GM19351 (cell line): ENCODE measurements at regions not wholly inside any gene's neighbourhood (a gene's known extent, or its start where the extent isn't known, plus 50 kb on each side); places are given as distances from the start of the nearest gene placed in this dataset.

Experiments used
- ATAC-seq: cut with Tn5 transposase; IDR thresholded peaks from one replicate; pipeline ENCODE4 v1.9.1; 2021; ENCODE audit warnings: mild to moderate bottlenecking, moderate library complexity; ENCODE audit not compliant: unreplicated experiment

DNA sequence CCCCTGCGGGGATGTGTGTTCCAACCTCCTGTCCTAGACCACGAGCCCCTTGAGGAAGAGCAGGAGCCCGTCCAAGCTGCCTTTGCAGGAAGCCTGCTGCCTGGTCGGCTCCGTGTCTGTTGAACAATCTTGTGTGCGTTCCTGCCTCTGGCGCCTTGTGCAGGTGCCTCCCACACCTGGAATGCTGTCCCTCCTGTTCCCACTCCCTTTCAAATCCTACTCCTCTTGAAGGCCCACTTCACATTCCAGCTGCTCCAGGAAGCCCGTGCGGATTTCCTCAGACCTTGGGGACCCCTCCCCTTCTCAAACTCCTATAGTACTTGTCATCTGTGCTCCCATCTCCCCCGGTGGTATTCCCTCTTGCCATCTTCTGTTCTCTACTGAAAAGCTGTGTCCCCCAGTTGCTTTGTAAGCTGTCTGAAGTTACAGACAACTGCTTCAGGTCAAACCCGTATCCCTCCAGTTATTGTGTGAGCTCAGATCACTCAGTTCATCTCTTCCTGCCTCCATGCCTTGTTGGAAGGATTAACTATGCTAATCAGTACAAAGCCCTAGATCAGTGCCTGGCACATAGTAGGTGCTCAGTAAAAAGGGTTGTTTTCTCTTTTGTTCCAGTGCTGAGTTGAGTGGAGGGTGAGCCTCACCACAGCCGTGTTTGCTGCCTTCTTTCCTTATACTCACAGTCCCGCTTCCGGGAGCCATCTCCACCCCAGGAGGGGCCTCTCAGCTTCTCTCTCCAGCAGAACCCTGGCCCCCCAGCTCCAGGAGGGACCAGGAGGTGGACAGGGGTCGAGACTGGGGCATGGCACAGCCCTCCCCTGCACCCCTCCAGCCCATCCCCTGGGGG lies 241.8 kb upstream of the CIBAR2 start:
- ATAC-seq, result no peak

DNA sequence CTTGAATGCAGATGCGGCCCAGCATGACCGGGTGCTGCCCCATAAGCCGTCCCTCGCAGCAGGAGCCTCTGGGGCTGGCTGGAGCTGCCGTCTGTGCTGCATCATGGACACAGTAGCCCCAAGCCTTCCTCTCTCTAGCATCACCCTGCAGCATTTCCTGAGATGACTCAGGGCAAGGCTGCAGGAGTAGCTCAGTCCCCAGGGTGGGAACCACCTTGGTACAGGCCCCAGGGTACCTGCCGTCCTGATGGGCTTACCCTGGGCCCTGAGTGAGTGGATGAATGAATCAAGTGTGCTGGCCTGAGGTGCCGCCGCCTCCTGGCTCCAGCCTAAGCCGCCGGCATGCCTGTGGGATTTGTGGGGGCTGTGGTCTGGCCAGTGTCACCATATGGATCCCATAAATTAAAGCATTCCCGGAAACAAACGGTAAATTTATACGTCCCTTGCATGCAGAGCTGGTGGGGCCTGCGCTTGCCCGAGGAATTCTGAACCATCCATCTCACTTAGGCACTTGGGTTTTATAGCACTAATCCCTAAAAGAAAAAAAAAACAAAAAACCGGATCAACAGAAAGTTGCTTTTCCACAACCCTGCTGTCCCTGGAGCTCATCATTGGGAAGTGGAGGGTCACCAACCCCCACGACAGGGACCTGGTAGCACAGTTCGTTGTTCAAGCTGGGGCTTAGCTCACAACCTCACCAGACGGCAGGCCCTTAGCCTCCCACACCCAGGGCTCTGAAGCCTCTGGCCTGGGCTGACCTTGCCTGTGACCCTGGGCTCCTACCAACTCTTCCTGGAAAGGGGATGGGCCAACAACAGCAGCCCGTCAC lies 242.6 kb upstream of the CIBAR2 start:
- ATAC-seq, result no peak

DNA sequence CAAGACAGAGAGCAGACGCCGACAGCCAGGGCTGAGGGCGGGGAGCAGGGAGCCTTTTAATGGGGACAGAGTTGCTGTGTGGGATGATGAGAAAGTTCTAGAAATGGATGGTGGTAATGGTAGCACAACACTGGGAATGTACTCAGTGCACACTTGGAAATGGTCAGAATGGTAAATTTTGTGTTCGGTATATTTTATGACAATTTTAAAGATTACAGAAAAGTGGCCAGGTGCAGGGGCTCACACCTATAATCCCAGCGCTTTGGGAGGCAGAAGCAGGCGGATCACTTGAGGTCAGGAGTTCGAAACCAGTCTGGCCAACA lies 243.2 kb upstream of the CIBAR2 start:
- ATAC-seq, result no peak

DNA sequence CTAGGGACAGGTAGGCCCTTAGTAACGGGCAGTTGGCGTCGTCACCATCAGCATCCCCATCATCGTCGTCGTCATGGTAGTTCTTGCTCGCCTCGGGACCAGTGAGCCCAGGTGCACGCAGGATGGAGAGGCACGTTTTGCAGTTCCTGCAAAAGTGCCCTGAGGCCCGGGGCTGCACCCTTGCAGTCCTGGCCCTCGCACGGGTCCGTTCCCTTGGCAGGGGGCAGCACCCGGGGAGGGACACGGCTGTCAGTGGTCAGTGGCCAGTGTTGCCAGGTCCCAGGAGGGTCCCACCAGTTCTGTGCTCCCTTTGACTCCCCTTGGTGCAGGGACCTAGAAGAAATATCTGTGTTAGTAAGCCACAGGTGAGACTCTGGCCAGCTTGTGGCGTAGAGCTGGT lies 243.9 kb upstream of the CIBAR2 start:
- ATAC-seq, result no peak

DNA sequence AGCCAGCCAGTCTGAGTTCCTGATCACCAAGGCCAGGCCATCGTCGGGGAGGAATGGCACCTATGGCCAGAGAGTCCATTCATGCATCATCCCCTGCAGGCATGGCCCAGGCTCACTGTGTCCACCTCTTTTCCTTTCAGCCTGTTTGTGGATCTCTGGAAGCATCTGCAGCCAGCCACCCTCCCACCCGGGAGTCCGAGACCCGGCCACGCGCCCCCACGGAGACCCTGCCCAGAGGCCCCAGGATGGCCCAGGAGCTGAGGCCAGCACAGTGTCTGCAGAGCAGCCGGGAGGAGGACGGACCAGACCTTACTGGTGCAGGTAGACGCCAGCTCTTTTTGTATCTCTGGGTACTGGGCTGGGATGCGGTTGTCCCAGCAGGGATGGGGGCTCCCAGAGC lies 245.1 kb upstream of the CIBAR2 start:
- no peak for ATAC-seq

DNA sequence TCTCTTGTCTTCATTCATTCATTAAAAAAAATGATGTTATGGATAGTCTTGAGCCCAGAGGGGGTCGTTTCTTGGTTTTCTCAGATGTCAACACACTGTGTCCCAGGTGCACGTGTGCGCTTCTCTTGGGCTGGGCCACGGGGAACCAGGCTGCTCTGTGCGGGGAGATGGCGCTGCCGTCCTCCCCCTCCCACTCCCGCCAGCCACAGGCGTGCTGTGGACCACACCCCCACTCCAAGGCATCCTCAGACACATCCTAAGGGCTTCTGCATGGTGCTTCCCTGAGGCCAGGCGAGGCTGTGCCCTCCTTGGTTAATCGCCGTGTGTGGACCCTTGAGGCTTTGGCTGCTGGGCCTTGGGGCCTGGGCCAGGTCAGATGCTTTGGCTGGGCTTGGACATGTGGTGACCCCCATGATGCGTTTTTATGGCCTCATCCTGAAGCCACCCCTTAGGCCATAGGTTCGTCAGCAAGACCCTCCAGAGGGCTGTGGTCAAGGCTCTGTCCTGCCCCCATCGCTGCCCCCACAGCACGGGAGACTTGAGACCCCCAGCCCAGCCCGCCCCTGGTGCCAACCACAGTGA lies 245.7 kb upstream of the CIBAR2 start:
- ATAC-seq, result no peak

DNA sequence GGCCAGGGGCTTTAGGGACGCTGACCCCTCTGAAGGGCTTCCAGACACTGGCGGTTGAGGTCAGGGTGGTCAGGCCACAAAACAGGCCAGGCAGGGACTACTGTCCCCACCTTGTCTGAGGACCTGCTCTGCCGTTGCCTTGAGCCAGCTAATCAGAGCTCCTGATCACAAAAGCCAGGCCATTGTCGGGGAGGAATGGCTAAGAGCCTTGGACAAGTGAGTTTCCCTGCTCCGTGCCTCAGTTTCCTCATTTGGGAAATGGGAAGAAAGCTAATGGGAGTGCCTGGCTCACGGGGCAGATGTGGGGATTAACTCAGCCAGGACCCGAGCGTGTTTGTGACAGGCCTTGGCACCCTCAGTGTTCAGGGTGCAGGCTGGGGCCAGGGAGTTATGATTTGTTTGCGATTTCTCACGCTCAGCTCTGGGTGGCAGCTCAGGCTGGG lies 246.5 kb upstream of the CIBAR2 start:
- no peak for ATAC-seq

DNA sequence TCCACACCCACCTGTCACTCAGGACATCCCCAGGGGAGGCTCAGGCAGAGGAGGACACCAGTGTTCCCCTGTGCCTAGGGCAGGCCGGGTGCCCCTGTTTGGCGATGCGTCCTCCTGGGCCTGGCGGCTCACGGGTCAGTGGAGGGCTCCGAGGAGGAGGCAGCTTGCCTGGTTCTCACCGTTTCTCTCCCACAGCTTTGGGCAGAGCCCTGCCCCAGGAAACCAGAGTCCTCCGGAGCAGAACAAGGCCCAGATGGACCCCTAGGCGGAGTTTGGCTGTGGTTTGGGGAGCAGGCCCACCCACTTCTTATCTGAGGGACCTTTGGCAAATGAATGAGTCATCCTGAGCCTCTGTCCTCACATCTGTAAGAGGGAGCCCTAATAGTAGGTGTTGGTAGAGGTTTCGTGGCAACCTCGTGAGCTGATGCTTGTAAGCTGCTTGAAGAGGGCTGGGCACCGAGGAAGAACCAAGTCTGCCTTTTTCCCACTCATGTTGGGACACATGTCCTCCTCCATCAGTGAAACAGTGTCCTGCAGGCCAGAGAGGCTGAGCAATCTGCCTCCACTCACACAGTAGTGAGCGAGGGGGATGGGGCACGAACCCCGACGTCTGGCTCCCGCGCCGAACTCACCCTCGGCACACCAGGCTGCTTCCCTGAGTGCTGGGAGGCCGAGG lies 247.0 kb upstream of the CIBAR2 start:
- ATAC-seq, result no peak

DNA sequence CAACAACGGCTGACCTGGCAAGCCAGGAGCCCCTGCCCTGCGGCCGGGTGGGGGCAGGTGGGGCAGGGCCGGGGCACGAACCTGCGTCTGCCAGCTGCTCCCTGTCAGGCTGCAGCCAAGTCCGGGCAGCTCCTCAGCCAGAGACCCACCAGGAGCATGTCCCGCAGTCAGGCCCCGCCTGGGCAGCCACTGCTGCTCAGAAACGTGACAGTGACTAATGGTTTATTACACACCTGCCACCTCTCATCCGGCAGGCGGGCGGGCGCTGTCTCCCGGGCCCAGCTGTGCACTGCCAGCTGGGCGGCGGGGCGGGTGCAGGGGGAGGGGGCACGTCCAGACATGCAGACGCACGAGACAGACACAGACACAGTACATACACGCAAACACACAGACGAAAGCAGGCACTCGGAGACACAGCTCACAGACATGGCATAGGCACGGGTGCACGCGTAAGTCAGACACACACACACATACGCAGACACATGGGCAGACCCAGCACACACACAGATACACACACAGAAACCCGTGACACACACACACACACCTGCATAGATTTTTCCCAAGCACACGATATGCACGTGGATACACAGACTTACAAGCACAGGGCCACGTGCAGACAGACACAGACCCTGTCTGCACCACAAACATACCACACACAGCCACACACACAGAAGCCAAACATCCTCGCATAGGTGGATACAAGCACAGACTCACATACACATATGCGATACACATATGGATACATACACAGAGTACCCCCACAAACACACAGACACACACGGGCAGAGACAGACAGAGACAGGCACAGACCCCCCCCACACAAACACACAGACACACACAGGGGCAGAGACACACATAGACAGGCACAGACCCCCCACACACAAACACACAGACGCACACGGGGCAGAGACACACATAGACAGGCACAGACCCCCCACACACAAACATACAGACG lies 248.3 kb upstream of the CIBAR2 start:
- no peak for ATAC-seq

DNA sequence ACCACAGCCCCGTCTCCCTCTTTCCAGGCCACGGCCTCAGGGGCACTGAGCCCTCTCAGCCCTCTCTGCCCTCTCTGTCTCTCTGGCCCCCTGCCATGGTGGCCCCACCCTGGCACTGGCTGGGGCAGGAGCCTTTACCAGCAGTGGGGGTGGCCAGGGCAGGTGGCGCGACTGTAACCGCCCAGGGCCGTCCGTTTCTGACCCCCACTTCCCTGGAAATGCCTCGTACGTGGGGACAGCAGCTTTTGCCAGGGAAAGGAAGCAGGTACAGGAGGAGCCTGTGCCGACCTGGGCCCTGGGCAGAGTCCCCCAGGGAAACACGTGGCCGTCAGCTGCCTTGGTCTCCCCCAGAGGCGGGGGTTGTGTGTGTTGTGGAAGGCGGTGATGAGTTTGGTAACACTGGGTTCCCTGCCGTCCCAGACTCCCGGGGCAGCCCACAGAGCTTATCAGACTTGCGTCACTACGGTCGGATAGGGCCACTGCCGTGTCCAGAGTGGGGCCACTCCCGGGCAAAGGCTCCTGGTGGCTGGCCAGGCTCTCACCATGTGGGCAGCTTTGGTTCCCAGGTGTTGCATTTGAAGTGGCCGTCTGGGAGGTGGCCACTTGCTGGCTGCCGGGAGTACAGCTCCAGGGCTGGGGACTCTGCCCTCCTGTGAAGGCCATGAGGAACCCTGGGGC lies 249.3 kb upstream of the CIBAR2 start:
- no peak for ATAC-seq

DNA sequence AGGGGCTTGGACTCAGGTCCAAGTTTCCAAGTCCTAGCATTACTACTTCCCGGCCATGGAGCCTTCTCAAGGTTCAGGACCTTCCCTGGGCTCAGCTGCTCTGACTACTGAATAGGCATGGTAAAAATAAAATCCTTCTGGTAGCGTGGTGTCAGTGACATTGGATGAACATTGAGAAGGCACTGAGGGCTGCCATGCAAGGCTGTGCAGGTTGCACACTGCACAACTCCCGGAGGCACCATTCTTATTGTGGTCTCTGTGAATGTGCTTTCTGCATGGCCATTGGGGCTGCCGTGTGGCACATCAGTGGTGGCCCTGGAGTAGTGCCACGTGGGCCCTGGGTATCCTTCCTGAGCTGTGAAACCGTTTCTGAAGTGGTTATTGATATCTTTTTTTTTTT lies 250.2 kb upstream of the CIBAR2 start:
- ATAC-seq, result no peak

DNA sequence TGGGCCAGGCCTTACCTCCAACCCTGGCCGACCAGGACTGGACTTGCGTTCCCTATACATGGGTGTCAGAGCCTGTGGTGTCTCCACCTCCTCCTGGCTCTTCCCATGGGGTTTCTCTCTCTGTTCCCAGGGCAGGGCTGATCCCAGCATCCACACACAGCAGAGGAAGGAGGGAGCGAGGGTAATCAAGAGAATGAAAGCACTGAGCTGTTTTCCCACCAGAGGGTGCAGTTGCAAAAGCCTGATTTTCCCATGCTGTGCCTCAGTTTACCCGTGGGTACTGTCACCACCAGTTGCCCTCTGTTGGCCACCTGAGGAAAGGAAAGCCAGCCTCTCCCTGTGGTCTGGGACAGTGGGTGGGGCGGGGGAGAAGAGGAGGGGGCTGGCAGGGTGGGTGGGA lies 249.7 kb upstream of the GSE1 start:
- ATAC-seq, result no peak

DNA sequence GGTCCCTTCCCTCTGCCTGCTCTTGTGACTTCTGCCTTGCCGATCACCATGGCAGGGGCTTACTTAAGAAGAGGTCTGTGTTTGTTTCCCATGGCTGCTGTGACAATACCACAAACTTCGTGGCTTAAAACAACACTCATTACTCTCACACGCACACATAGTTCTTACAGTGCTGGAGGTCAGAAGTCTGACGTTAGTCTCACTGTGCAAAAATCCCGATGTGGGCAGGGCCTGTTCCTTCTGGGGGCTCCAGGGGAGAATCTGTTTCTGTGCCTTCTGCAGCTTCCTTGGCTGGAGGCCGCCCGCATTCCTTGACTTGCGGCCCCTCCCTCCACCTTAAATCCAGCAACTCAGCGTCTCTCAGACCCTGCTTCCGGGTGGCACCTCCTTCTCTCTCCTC lies 249.2 kb upstream of the GSE1 start:
- ATAC-seq, result no peak

DNA sequence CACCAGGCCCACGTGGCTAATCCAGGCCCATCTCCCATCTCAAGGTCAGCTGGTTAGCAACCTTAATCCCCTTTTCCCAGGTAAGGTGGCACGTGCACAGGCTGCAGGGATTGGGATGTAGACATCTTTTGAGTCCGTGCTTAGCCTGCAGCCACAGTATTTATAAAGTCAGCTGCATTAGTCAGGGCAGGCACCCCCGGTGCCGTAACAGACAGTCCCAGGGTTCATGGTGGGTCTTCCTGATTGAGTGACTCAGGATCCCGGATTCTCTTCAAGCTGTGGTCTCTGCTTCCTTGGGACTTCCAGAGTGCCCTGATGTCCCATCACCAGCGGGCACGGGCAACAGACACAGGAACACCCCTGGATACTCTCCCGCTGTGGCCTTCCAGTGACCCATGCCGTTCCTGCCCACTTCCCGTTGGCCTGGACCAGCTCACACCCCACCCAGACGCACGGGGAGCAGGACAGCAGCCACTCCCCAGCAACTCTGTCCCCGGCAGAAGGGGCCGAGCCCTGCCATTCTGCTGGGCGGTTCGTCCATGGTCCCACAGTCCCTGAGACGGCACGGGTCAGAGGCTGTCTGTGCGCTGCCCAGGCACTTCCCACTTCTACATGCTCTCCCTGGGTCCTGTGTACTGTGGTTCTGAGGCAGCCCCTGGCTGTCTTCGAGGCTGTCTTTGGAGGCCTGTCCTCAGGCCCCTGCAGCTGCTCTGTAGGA lies 248.6 kb upstream of the GSE1 start:
- ATAC-seq, result no peak

DNA sequence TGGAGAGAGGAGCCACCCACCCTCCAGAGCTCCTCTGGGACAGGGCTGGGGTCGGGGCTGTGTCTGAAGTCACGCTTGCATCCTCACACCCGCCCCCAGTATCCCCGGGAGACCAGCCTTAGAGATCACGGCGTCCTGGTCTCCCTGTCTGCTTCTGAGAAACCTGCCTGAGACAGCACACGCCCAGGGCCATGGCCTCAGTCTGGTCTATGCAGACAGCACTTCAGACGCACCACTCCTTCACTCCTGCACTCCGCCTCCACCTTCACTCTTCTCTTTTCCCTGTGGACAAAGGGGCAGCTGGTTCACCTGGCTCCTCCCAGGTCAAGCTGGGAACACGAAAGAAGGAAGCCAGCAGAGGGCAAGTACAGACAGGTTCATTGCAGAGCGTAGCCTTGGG lies 248.0 kb upstream of the GSE1 start:
- no peak for ATAC-seq

DNA sequence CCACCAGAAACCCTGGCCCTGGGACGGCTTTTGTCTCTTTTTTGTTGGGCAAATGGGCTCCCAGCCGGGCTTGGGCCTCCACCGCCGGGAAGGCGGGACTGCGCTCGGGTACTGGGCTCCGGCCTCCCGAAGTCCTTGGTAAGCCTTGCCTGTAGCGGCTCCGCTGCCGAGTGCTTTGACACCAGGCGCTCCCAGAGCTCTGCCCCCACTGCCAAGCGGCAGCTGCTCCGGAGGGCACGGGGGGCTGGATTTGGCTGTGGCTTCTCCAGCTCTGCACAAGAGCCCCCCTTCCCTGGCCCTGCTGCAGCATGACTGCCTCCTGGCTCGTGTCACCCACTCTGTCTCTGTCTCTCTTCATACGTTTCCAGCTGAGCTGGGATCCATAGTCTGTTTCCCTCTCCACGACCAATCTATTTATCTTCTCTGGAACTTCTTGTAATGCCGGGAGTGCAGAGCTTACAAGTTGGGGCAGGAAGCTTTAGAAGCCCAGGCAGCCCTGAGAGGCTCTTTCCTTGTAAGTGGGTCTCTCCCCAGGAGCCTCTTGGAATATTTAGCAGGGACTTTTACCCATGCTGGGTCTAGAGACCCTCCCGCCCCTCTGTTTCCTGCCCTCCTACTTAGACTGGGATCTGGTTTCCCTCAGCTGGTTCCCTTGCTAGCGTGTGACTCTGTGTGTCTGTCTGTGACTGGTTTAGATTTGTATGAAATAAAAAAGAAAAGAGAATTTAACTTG lies 246.9 kb upstream of the GSE1 start:
- ATAC-seq, result no peak

DNA sequence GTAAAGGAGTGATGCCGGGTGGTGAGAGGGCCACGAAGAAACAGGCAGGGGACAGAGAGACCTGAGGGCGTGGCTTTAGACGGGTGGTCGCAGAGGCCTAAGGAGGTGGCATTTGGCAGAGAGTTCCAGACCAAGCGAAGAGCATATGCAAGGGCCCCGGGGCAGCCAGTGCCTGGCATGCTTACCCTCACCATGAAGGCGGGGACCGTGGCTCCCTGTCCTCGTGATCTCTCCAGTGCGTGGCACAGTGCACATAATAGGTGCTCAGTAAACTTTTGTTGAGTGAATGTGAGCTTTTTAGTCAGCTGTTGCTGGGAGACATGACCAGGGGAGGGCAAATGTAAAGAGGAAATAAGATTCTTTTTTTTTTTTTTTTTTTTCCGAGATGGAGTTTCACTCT lies 245.6 kb upstream of the GSE1 start:
- no peak for ATAC-seq

DNA sequence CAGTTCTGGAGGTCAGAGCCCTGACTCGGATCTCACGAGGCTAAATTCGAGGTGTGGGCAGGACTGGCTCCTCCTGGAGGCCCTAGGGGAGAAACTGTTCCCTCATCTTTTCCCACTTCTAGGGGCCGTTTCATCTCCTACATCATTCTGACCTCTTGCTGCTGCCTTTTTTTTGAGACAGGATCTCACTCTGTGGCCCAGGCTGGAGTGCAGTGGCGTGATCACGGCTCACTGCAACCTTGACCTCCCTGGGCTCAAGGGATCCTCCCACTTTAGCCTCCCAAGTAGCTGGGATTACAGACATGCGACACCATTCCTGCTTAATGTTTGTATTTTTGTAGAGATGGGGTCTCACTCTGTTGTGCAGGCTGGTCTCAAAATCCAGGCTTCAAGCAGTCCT lies 244.1 kb upstream of the GSE1 start:
- no peak for ATAC-seq
